ENCODE measurements at regions not wholly inside any gene's neighbourhood (a gene's known extent, or its start where the extent isn't known, plus 50 kb on each side); places are given as distances from the start of the nearest gene placed in this dataset.

DNA sequence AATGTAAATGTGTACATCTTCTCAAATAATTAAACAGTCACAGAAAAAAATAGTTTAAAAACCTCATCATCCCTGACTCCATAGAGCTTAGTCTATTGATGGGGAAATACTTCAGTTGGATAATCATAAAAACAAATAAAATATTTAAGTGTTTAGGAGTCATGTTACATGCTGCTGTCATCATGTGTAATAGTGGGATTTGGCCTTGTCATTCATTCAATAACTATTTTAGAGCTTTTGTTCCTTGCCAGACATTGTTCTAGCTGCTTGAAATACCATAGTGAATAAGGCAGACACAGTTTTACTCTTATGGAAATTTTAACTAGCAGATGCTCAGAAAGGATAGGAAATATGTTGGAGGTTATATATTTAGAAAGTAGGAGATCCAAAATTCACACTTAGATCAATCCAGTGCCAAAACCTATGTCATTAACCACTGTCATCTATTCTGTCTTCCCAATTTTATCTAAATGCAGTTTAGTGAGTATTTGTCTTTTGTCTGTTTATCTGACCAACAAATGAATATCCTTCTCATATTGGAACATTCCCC, 324.7 kb downstream of the CASP12 start:
- TF ChIP-seq, protein P1, sequence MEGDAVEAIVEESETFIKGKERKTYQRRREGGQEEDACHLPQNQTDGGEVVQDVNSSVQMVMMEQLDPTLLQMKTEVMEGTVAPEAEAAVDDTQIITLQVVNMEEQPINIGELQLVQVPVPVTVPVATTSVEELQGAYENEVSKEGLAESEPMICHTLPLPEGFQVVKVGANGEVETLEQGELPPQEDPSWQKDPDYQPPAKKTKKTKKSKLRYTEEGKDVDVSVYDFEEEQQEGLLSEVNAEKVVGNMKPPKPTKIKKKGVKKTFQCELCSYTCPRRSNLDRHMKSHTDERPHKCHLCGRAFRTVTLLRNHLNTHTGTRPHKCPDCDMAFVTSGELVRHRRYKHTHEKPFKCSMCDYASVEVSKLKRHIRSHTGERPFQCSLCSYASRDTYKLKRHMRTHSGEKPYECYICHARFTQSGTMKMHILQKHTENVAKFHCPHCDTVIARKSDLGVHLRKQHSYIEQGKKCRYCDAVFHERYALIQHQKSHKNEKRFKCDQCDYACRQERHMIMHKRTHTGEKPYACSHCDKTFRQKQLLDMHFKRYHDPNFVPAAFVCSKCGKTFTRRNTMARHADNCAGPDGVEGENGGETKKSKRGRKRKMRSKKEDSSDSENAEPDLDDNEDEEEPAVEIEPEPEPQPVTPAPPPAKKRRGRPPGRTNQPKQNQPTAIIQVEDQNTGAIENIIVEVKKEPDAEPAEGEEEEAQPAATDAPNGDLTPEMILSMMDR (IDR thresholded peaks at IDR 0.05; ENCODE audit: insufficient read depth, low read length, poor library complexity, severe bottlenecking), result no peak
- TF ChIP-seq EZH2phosphoT487 (conservative IDR thresholded peaks at IDR 0.05; ENCODE audit: low read length), result no peak

All from SU-DHL-6 (cell line).